ENCODE measurements at regions not wholly inside any gene's neighbourhood (a gene's known extent, or its start where the extent isn't known, plus 50 kb on each side); places are given as distances from the start of the nearest gene placed in this dataset.

DNA sequence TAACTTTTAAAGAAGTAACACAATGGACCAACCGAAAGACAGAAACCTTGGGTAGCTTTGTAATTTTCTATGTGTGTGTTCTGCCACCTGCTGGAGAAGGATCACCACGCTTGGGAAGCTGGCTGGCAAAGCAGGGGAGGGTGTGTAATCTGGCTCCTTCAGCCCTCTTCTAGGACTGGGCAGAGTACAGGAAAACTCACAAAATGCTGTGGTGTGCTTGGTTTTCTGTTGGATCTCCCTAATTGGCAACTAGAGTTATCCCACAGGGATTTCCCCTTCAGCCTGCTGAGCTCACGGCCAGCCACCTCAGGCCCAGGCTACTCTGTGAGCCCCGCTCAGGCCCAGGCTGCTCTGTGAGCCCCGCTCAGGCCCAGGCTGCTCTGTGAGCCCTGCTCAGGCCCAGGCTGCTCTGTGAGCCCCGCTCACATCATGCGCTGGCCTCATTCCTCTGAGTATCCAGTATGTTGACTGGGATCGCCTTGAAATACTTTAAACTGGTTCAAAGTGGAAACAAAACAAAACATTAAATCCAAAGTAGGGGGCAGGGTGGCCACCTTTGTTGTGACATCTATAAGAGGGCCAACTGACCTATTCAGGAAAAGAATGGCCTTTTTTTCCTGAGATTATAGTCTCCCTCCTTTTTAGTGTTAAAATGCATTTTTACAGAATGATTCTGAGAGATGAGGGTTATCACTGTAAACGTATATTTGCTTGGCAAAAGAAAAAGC, 52.0 kb upstream of the RNU6-8 start:
- peak; percentile 29 for DNase-seq

DNA sequence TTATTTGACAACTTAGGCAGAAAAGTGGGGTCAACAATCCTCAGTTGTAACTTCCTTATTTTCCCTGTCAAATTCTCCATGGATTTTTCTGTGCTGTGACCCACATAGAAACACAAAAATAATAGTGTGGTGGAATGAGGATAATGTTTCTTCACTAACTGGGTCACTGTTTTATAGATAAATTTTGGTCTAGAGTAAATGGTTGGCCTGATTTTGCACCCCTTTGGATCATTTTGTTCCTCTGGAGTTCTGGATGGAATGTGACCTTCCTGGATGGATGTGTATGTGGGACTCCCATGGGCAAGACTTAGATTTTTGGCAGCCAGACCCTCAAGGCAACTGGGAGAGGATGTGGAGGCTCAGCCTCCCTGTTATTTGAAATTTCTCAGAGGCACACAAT, 52.7 kb upstream of the RNU6-8 start:
- DNase-seq, result no peak

DNA sequence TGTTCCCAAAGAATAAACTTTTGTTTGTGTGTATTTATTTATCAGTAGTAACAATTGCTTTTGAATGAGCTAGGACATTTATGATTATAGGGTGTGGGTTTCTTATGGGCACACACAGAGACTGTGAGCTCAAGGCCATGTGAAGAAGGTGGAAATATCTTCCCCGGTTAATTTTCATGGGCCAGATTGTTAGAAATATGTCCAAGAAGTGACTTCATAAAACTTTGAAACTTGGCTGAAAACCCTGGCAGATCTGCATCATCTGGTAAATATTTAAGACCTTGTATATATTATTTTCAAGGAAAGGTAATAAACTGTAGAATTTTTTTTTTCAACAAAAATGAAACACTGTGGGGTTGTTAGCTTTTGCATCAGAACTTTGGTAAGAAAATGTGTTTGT, 53.5 kb upstream of the RNU6-8 start:
- DNase-seq, result no peak

DNA sequence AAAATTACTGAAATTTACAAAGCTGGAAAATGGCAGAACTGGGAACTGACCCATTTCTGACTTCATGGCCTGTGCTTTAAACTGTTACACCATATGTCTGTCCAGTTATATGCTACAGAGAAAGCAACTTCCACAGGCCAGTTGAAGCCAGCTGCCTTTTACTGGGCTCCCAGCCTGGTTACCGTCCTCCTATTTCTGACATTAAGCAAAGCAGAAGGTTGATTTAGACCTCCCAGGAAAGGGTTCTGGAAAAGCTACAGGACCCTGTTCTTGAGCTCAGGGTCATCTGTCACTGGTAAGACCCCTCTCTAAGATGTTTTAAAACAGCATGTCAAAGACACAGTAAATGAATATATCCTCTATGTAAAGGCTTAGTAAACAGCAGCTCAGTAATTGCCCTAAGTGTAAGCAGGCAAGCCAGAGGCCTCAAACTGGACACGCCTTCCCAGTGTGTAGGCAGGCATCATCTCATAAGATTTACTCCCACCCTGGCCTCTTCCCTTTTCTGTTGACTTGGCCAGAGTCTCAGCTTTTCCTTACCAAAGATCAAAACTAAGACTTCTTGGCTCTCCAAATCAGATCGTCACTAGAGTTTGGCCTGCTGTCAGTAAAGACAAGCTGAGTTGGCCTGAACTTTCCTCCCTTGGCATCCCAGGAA, 55.4 kb upstream of the RNU6-8 start:
- DNase-seq, result no peak

DNA sequence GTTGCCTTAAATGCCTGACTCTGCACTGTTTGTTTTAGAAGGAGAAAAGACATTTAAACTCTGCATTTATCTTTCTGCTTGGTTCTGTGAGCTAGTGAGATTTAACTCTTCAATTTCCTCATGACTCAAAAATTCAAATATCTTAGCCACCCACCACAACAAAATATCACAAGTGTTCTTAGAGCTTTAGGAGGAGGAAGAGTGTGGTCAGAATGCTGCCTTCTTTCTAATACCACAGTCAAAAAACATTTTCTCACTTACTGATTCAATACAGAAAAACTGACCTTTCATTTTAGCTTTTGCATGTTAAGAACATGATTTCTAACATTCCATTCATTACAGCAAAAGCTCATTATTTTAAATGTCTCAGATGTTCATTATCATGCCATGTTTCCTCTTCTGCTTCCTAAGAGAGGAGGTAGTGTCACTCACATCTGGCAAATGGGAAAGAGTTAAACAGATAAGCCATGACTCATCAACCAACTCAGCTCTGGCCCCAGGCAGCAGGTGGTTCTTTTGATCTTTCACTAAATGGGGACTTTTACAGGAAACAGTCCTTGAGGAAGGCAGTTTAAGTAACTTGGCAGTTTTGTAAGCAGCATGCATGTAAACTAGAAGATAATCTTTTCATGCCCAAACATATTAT, 56.4 kb upstream of the RNU6-8 start:
- DNase-seq, result peak; percentile 13

DNA sequence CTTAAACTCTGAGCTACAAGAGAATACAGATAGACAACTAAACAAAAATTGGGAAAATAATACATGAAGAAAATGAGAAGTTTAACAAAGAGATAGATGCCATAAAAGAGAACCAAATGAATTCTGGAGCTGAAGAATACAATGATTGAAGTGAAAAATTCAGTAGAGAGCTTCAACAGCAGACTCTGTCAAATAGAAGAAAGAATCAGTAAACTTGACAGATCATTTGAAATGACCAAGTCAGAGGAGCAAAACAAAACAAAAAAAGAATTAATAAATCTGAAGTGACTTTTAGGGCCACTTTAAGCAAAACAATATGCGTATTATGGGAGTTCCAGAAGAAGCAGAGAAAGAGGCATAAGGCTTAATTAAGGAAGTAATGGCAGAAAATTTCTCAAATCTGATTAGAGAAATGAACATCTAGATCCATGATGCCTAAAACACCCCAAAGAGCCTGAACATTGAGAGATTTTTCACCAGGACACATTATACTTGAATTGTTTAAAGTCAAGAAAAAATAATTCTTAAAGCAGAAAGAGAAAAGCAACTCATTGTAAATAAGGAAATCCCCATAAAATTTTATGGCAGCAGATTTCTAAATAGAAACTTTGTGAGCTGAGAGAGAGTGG, 61.0 kb upstream of the RNU6-8 start:
- DNase-seq, result no peak

DNA sequence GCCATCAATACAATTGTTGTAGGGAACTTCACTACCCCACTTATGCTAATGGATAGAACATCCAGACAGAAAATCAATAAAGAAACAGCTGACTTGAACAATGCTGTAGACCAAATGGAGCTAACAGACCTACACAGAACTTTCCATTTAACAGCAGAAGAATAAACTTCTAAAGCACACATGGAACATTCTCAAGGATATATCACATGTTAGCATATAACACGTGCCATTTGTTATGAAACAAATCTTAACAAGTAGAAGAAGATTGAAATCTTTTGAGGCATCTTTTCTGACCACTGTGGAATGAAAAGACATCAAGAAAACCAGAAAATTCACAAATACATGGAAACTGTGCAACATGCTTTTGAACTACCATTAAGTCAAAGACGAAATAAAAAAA, 62.5 kb upstream of the RNU6-8 start:
- no peak for DNase-seq

DNA sequence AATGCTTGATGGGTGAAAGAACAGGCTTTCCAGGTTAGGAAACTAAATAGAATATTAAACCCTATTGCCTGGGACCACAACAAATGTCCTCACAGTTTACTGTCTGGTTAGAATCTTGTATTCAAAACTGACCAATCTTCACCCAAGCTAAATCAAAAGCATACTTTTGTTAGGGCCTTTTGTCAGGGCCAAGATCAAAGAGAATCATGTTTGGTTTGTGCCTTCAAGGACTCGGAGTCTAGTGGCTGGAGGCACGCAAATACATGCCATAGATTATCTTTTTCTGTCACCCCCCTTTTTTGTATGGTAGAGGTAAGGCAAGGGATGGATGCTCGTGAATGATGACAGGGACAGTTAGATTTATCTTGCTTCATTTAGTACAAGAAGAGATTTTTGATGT, 51.1 kb upstream of the AKAP6 start:
- no peak for DNase-seq
